SKM-1 (cell line): ENCODE measurements at regions not wholly inside any gene's neighbourhood (a gene's known extent, or its start where the extent isn't known, plus 50 kb on each side); places are given as distances from the start of the nearest gene placed in this dataset.

ENCODE experiments used
- DNase-seq: peaks from one replicate; lab custom pipeline; 2025; ENCODE audit not compliant: unreplicated experiment; lab: John Stamatoyannopoulos, UW

DNA sequence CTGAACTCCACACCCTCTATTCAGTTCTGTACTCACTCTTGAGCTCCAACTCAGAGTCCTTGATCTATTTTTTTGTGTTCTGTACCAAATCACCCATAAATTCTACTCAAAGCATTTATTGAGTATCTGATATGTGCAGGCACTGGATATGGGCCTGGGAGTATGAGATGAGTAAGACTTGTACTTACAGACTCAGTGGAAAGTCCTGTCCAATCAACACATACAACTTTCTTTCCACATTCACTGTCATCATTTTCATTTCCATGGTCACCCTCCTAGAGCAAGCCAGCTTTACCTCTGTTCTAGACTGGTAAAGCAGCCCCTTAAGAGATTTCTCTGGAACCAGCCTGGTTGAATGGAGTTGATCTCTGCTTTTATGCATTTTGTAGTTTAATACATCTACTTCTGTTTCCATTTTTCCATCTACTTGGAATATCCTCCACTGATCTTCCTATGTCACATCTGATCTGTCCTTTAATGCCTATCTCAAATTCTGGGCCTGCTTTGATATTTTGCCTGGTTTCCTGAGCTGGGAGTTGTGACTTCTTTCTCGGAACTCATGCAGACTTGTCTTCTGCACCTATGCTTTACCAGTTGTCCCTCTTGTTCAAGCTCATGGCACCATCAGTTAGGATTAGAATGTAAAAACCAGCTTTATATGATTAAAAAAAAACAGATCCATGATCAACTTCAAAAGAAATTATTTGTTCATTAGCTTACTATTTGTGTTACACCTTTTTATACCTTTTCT, 96.9 kb upstream of the GLS start:
- DNase-seq, result no peak

DNA sequence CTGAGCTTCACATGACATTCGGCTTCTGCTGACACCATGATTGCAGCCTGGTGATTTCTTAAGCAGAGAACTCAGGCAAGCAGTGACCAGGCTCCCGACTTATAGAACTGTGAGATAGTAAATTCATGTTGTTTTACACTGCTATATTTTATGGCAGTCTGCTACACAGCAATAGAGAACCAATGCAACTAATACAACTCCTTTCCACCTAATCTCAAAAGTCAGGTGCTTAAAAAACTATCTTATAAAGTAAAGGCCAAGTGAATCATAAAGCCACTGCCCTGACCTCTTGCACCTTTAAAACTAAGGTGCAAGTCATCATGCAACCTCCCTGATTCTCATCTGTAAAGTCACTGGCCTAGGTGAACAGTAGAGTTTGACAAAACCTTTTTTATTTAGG, 95.3 kb upstream of the GLS start:
- no peak for DNase-seq

DNA sequence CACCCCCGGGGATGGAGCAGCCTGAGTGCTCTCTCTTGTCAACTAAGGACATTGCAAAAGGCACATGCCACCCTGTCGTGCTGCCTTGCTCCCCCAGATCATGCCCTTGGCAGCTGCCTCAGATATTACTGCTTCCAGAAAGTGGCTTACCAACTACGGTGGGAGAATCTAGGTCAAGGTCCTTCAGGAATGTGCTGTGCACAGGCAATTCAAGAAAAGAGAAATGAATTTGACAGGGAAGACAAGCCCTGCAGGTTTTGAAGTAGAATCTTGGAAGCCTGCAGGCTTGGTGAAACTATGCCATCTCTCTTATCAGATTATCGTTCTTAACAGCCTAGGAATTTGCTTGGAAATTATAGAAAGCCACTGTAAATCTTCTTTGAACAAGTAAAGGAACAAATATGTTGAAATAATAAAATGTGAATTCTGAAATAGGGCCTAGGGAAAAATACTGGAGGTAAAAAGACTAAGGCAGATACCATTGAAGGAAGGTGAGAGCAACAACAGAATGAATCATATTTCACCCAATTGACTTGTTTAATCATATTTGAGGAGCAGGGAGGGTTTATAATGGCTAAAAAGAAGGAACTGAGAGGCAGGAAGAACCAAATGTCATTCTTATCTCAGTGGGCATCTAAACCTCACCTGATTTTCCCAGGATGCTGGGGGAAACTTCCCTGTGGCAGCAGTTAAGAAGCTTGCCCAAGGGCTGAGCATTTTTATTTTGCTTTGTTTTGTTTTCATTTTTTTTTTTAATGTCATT, 94.0 kb upstream of the GLS start:
- DNase-seq, result no peak

DNA sequence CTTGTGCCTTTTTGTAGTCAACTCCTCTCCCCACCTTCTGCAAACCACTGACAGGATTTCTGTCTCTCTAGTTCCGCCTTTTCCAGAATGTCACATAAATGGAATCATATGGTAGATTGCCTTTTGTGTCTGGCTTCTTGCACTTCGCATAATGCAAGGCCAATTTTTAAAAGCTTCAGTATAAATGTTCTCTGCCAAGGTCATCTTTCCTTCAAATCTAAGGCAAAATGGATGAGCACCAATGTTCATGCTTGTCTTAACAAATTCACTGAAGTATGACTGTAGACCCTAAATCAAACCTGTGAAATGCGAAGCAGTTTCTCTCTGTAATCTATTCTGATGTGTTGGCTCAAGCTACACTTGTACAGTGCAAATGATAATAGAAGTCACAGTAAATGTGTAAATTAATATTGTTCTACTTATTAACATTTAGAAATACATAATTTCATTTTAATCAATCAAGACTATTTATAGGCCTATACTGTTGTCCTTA, 92.8 kb upstream of the GLS start:
- DNase-seq, result no peak

DNA sequence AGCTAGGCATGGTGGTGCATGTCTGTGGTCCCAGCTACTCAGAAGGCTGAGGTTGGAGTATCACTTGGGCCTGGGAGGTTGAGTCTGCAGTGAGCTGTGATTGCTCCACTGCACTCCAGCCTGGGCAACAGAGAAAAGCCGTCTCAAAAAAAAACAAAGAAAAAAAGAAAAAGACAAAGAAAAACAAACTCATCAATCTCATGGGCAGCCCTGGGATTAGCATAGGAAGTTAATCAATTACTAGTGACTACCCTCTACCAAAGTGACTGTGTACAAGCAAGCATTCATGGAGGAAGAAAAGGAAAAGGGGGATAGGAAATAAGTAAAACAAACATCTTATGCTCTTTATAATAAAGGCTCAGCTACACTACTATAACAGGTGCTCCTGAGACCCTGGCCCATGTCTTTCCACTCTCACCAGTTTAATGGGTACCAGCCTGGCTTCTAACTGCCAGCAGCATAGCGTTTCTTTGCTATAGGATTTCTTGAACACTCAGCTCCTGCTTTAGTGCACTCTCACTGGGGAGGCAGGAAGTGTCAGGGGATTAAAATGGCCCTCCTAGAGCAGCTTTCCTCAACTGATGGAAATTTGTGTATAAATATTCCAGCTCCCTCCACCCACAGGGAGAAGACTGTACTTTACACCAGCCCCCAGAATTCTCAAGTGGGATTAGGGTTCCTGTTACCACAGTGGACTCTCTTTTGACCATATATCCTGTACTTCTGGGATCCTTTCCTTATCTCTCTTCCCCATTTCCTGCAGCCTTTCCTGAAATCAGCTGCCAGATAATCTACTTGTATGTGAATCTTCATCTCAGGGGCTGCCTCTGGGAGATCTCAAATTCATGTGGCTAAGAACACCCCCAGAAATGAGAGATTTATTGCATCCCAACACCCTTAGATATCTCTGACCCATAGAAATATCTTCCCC, 91.3 kb upstream of the GLS start:
- no peak for DNase-seq

DNA sequence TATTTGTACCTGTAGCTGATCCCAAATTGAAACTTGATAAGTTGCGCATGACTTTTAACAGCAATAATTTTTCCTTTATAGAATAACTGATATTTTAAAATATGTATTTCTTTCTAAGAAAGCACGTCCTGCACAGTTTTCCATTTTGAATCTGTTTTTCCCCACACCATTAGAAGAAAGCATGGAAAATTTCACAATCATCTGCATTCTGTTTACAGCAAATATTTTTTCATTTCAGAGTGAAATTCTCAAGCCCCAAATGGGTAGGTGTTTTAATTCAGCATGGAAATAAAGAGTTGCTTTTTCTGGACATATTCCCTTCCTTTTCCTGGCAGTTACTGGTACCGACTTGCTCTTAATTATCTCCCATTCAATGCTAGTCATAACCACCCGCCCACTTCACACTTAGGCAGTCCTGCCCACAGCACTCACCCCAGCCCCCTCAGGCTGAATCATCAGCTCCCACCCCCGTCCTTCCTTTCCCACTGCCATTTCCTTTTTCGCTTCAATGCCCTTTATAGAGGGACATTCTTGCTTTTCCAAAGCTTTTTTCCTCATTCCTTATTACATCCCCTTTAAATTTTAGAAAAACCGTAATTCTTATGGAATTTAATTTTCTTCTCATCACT, 89.2 kb upstream of the GLS start:
- DNase-seq, result no peak

DNA sequence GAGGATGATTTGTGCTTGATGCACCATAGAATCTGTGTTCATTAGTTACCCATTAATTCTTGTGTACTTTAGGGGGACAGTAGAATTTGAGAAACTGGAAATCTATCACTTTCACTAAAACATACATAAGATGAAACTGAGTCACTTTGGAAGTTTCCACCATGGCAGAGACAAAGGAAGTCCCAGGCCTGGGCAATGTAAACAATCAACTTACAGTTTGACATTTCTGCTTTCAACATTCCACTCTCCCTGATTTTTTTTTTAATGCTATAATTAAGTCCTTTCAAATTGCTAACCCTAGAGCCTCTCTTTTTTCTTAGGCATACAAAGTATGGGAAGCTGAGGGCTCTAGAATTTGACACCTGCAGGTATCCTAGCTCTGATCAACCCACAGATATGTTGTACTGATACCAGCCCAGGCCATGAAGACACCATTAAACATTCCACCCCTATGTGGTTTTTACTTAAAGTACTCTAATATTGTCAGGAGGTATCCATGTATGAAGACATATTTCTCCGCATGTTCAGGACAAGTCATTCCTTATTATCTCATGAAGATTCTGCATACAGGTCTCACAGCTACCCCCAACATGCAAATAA, 88.5 kb upstream of the GLS start:
- DNase-seq, result no peak

DNA sequence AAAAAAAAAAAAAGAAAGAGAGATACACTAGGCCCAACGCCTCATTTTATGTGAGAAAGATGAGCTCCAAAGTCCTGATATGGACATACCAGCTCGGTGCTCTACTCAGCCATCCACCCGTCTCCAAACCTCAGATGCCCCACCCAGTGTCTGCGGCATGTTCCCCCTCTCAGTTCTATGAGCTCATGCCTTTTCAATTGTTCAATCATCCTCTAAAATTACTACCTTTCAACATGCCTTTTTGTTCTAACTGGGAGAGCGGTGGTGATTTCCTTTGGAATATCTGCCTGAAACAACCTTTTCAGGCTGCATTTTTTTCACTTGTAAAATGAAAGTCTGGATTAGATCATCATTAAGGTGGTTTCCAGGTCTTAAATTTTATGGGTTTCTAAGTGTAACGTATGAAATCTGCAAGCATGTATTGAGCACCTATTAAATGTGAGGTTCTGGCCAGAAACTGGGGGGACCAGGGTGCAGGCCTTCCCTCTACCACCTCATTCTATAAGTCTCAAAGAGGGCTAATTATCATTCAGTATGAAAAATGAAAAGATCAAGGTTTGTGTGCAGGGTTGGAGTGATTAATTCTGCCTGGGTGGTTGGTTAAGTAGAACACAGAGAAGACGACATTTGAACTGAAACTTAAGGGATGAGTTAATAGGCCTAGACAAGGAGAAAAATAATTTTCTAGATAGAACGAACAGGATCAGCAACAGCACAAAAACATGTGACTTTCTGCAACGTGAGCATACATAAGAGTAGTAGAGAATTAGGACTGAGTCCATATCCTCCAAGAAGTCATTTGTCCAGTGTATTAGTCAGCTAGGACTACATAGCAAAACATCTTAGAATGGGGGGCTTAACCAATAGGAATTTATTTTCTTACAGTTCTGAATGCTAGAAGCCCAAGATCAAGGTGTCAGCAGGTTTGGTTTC, 87.4 kb upstream of the GLS start:
- no peak for DNase-seq

DNA sequence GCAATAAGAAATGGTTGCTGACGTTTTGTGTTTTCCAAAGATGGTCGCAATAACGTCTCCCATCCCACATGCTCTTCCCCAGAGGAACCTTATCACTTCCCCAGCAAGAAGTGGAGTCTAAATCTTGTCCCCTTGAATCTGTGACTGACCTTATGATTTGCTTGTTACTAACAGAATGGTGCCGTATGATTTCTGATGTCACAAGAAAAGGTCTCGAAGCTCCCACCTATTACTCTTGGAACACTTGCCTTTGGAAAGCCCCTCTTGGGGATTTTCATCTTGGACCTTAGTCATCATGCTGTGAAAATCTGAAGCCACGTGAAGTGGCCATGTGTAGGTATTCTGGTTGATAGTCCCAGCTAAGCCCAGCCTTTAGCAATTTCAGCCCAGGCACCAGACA, 86.2 kb upstream of the GLS start:
- DNase-seq, result no peak

DNA sequence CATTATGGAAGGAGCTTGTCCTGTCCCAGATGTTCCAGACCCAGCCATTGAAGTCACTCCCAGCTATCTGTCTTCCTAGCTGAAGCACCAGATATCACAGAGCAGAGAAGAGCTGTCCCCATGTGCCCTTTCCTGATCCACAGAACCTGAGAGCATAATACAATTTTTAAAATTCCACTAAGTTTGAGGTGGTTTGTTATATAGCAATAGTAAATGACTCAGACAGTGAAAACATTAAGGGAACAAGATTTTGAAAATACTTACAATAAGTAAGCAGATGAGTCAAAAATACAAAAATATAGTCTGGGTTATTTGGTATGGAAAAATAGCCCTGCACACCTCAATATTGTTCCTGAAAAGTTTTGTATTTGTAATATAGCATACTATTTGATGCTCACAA, 85.8 kb upstream of the GLS start:
- DNase-seq, result no peak

DNA sequence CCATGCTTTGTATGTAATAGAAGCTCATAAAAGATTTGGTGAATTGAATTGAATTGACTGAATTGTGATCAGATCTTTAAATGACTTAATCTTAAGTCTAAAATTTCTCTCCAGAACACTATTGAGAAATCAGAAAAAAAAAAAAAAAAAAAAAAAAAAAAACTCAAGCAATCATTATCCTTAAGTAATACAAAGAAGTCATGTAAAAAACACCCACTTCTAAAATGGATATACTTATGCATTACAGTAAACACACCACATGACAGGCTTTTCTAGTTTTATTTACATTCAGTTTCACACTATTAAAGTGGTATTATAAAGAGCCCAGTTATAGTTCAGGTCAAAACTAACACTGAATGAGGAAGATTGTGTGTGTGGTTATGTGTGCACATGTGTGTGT, 84.9 kb upstream of the GLS start:
- no peak for DNase-seq

DNA sequence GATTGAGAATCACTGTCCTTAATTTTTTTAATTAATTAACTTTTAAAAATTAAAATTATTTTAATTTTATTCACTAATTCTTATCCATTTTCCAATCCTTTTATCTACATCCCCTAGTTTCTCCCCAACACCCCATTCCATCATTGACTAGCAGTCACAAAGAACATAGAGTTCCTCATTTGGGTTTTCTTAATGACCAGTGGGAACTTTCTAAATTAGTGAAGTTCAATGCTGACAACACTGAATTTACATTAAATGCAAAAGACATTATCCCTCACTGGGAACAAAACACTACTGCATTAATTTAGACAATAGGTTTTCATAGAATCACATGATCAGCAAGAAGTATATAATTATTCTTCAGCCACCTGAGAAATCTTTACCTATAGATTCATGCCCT, 80.6 kb upstream of the GLS start:
- DNase-seq, result no peak

DNA sequence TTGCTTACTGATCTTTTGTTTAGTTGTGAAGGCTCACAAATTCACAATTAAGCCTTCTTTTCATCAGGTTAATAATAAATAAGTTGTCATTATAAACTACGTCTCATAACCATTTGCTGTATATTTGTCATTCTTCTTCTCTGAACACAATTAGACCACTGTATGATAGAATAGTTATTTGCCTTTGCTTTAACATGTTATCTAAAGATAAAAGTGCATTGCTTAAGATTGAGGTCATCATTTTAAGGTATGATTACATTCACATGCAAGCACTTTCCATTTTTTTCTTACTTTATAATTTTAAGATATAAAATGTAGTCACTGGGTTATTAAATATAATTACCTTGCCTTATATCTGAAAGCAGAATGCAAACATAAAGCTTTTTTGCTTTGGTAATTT, 80.1 kb upstream of the GLS start:
- DNase-seq, result no peak

DNA sequence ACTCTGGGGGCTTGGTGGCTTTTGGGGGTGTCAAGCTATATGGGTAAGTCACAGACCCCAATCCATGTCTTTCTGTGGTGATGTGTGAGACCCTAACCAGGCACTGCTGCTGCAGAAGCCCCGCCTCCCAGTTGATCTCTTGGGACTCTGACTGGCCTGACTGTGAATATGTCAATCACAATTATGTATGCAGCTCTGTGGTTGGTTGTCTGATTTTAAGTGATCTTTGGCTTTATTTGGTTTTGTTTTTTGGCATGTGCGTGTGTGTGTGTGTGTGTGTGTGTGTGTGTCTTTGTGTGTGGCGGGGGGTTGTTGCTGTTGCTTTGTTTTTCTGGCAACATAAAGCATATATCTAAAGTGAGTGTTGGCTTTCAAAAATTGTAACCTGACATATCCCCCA, 78.5 kb upstream of the GLS start:
- DNase-seq, result no peak

DNA sequence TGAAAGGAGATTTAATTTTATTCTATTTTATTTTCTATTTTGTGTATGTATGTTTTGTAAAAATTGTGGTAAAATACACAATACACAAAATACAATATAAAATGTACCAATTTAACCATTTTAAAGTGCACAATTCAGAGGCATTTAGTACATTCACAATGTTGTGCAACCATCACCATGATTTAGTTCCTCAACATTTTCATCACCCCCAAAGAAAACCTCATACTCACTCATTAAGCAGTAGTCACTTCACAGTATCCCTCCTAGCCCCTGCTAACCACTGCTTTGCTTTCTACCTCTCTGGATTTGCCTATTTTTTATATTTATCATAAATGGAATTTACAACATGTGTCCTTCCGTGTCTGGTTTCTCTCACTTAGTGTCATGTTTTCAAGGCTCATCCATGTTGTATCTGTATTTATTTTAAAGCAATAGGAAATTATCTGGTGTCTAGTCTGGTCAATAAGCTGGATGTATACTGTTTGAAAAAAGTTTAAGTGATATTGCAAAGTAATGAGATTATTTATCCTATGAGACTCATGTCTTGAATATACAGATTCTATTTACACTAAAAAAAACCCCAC, 77.9 kb upstream of the GLS start:
- DNase-seq, result no peak

DNA sequence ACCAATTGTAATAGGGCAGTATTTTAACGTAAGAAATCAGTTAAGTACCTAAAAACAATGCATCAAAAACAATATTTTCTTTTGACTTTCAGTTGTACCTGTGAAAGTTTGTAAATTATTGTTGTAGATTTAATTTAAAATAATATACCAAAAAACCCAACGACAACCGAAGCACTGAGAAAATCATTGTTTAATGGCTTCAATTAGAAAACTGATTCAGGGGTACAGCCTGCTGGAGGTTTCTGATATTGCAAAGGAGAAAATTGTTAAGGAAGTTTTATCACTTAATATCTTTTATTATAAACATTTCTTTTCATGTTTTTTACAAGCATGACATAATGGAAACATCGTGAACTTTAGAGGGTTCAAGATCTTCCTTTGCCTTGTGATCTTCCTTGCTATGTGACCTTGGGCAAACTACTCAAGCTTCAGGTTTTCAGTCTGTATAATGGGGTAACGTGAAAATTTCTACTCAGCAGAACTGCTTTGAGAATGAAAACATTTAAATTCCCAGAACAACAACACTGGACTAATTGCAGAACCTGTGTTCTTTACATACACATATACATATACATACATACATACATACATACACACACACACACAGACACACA, 76.3 kb upstream of the GLS start:
- DNase-seq, result no peak

DNA sequence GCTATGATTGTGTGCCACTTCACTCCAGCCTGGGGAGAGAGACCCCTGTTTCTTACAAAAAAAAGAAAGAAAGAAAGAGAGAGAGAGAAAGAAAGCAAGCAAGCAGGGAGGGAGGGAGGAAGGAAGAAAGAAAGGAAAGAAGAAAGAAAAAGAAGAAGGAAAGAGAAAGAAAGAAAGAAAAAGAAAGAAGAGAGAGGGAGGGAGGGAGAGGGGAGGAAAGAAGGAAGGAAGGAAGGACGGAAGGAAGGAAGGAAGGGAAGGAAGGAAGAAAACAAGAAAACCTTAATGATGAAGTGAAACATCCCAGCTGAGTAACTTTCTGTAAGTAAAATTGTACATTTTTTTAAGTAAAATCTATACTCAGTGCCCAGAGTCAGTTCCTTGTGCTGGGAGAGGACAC, 75.5 kb upstream of the GLS start:
- DNase-seq, result no peak

DNA sequence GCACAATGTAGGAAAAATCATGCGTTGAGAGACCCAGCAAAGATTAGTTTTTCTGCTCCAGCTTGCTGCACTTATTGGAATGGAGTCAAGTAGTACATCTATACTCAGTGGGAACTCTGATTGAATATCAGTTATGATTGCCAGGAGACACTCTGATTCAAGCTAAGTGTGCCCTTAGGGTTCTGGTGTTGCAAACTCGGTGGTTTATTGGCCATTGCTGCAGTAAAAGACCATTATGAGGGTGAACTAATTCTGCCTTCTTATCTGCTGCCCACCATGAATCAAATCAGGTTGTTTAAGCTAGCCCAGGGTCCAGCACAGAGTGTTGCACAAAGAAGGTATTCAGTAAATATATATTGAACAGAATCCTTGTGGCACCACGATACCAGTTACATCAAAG, 74.8 kb upstream of the GLS start:
- DNase-seq, result no peak

DNA sequence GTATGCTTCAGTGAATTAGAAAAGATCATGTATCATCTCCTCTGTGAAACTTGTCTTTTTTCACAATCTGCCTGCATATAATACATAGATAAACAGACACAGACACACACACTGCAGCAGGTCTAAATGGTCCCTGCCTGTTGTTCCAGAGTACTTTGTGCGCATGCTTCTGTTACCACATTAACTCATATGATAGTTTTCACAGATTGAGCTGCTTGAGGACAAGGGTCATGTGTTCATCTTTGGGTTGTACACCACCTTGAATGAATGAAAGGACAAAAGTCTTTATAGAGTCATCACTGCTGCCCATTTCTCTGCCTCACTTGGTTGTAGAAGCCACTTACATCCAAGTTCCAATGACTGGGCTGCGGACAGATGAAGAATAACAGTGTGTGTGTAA, 72.7 kb upstream of the GLS start:
- no peak for DNase-seq
